GM21576 (cell line): ENCODE measurements at regions not wholly inside any gene's neighbourhood (a gene's known extent, or its start where the extent isn't known, plus 50 kb on each side); places are given as distances from the start of the nearest gene placed in this dataset.

ENCODE experiments used
- ATAC-seq: cut with Tn5 transposase; IDR thresholded peaks from one replicate; pipeline ENCODE4 v1.9.1; 2021; ENCODE audit warnings: mild to moderate bottlenecking, moderate library complexity; ENCODE audit not compliant: unreplicated experiment

- ATAC-seq: no peak
These were observed 409.4 kb upstream of the DAB1 start for GRCh38 chr1:57833296-57833695.

GRCh38 chr1:57832612-57833011 is 408.8 kb upstream of the DAB1 start:
- ATAC-seq: no peak

- no peak for ATAC-seq
These were observed 407.8 kb upstream of the DAB1 start for GRCh38 chr1:57831624-57832023.

- ATAC-seq: no peak
These were observed 402.7 kb upstream of the DAB1 start for GRCh38 chr1:57826535-57826934.

DNA sequence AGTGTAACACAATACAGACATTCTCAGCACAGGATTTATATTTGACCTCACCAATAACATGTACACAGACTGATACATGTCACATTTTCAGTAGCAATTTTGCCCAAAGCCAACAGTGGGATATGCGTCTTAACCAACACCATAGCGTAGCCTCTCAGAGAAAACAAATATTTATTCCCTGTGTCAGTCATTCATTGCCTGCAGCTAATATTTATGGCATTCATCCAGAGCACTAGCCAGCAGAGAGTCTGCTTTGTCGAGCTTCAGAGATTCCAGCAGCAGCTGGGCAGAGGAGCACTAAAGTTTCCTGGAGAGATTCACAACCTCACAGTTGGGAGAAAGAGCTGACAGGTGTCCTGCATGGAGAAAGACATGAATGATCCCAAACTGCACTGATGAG is 400.7 kb upstream of the DAB1 start:
- ATAC-seq: no peak

DNA sequence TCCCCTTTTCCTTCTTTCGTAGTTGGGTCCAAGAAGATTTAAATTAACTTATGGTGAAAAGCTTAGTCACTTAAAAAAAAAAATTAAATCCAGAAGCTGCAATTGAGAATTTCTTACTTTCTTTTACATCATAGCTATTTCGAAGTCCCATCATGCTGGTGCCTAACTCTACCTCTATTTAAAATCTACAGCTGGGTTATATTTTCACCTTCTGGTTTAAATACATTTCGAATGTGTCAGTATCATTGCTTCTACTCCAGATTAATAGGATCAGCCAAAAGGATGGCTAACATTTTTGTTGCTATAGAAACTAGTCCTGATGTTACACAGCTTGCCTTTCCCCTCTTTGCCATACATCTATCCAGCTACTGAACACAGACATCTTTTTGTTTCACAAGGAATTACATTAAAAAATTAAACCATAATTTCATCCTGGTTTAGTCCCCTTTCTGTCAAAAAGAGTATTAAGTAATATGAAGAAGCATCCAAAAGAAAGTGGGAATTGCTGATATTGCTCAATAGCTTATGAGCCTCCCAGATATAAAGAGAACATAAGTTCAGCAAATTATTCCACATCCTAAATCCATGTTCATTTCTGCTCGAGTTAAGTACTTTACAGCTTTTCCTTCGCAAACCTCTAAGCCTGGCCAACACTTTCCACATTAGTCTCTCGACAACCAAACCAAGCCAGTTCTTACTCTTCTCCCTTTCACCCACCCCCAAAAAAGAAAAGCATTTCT is 396.7 kb upstream of the DAB1 start:
- ATAC-seq: no peak

GRCh38 chr1:57819893-57820292 is 396.0 kb upstream of the DAB1 start:
- ATAC-seq: no peak

- ATAC-seq: no peak
These were observed 379.7 kb upstream of the DAB1 start for GRCh38 chr1:57803586-57803985.

DNA sequence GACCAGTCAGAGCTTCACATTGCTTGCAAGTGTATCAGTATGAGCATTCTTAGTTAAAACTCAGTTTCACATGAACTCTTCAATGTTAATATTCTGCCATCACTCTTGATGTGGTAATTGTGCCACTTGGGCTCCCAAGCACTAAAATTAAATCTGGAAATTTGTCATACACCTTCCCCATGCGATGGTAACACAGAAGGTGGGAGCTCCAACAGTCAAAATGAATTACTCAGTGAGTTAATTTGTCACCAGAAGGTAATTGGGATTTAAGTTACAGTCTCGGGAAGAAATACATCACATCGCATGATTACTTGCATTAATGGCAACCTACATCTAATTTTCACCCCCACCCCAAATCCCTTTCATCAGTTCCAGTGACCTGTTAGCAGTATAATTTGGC is 376.5 kb upstream of the DAB1 start:
- ATAC-seq: no peak

GRCh38 chr1:57799490-57800115 is 375.7 kb upstream of the DAB1 start:
- no peak for ATAC-seq

- ATAC-seq: no peak
These were observed 374.7 kb upstream of the DAB1 start for GRCh38 chr1:57798543-57798942.

- ATAC-seq: no peak
These were observed 373.2 kb upstream of the DAB1 start for GRCh38 chr1:57797084-57797483.

DNA sequence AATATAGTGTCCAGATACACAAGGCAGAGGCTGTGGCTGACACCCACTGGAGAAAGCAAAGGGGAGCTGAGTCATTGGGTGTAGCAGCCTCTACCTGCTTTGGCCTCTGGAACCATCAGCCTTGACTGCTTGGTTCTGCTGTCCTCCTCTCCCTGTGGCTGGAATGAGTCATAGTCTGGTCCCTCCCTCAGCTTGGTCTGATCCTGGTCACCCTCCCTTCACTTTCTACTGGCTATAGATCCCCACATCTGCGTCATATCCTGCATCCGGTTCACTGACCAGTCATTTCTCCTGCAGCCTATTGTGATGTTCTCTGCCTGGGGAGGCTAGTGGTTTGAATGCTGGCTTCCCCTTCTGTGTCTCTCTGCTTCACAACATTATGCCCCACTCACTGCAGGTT is 372.8 kb upstream of the DAB1 start:
- ATAC-seq: no peak

DNA sequence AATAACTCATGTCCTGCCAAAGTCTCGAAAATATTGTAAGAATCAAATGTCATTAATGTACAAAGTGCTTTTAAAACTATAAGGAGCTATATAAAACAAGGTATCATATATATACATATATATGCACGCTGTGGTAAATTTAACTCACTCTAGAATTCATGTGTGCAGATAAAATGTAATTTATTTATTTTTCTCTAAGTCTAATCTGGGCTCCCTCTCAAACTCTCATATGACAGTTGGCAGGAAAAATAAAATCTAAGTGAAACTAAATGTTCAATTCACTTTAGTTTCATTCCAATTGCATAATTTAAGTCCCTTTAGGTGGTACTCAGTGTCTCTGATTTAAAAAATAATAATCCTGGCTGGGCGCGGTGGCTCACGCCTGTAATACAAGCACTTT is 372.0 kb upstream of the DAB1 start:
- ATAC-seq: no peak

DNA sequence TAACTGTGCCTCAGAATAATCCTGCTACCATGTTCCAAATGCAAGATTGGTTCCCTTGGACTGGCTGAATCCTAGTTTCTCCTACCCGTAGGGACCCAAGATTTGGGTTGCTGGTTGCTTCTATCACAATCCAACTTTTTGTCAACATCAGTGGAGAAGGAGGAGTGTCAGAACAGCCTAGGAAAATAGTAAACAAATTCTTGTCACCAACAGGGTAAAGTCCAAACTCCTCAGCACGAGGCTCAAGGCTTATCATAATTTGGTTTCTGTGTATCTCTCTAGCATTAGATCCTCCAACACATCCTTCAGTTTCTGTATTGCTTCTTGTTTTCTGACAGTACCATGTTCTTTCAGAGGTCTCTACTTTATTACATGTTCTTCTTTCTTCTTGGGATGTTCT is 370.2 kb upstream of the DAB1 start:
- no peak for ATAC-seq

GRCh38 chr1:57791497-57791896 is 367.6 kb upstream of the DAB1 start:
- ATAC-seq: no peak

- no peak for ATAC-seq
These were observed 366.1 kb upstream of the DAB1 start for GRCh38 chr1:57789936-57790335.

DNA sequence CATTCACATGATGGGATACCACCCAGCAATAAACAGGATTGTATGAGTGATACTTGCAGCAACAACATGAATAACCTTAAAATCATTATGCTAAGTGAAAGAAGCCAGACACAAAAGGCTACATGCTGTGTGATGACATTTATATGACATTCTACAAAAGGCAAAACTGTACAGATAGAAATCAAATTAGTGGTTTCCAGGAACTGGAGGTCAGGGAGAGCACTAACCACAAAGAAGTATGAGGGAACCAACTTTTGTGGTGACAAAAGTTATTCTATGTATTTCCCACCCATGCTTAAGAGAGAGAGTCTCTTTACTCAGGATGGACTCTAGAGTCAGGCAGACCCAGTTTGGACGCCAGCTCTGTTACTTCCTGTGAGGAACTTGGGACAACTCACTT is 364.5 kb upstream of the DAB1 start:
- ATAC-seq: no peak

DNA sequence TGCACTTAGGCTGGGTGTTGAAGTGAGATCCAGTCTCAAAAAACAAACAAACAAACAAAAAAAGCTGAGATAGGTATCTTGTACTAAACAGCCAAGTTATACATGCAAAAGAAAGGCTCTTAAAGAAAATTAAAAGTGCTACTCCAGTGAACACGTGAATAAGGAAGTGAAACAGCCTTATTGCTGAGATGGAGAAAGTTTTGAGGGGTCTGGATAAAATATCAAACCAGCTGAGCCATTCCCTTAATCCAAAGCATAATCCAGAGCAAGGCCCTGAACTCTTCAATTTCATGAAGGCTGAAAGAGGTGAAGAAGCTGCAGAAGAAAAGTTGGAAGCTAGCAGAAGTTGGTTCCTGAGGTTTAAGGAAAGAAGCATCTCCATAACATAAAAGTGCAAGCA is 360.5 kb upstream of the DAB1 start:
- no peak for ATAC-seq

DNA sequence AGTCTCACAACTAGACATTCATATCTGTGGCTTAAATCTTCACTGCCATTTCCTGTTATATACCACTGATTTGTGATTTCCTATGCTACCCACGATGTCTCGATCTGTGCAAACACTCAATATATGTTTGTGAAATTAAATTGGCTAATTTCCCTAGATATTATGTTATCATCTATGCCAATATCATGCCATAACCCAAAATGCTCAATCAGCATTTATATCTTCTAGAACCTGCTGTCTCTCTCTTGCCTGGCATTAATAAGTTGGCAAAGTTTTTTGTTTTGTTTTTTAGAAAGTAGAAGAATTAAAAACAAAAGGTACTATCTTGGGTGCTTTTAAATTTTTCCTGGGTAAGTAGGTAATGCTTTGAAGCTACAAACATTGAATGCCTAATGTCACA is 358.5 kb upstream of the DAB1 start:
- no peak for ATAC-seq

DNA sequence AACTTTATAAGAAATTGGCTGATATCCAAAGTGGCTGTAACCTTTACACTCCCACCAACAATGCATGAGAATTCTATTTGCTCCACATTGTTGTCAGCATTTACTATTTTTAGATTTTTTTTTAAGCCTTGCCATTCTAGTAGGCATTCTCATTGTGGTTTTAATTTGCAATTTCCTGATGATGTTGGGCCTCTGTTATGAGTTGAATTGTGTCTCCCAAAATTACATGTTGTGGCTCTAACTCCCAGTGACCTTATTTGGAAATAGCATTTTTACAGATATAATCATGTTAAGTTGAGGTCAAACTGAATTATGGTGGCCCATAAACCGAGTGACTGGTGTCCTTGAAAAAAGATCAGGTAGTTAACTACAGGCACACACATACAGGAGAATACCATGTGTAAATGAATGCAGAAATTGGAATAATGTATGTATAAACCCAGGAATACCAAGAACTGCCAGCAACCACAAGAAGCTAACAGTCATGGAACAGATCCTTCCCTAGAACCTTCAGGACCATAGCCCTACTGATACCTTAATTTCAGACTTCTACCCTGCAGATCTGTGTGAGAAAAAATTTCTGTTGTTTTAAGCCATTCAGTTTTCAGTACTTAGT is 348.8 kb upstream of the DAB1 start:
- no peak for ATAC-seq

GRCh38 chr1:57770772-57771171 is 346.9 kb upstream of the DAB1 start:
- ATAC-seq: peak; percentile 58
